MM.1S (cell line): ENCODE measurements at regions not wholly inside any gene's neighbourhood (a gene's known extent, or its start where the extent isn't known, plus 50 kb on each side); places are given as distances from the start of the nearest gene placed in this dataset.

Source experiments
- DNase-seq: peaks from one replicate; pipeline ENCODE4 v3.0.0-alpha.2; 2015
- H2AFZ ChIP-seq: fragments of 300-600 bp; sonication (generic); 2 replicates; pipeline ENCODE4 v1.6.0; 2016; ENCODE audit warnings: antibody characterized with exemption, low read length
- H3F3A ChIP-seq: fragments of 300-600 bp; sonication (generic); 2 replicates; pipeline ENCODE4 v1.6.1; 2016; ENCODE audit warnings: mild to moderate bottlenecking, antibody characterized with exemption, low read length, moderate library complexity, mixed read lengths; ENCODE audit not compliant: insufficient read depth
- H3K27ac ChIP-seq: fragments of 300-600 bp; sonication (generic); 2 replicates; pipeline ENCODE4 v1.5.1; 2016; ENCODE audit warnings: mild to moderate bottlenecking, low read length
- H3K27me3 ChIP-seq: fragments of 300-600 bp; sonication (generic); replicated peaks from 2 replicates; pipeline ENCODE4 v1.6.0; 2016; ENCODE audit warnings: low read length; ENCODE audit not compliant: insufficient read depth
- H3K36me3 ChIP-seq: fragments of 300-600 bp; sonication (generic); replicated peaks from 2 replicates; pipeline ENCODE4 v1.6.1; 2016; ENCODE audit warnings: mild to moderate bottlenecking, low read length, mixed read lengths; ENCODE audit not compliant: insufficient read depth
- H3K4me1 ChIP-seq: fragments of 300-600 bp; sonication (generic); 2 replicates; pipeline ENCODE4 v1.6.1; 2016; ENCODE audit warnings: low read length, mixed read lengths
- H3K4me2 ChIP-seq: fragments of 300-600 bp; sonication (generic); 2 replicates; pipeline ENCODE4 v1.6.0; 2016; ENCODE audit warnings: low read depth, low read length
- H3K4me3 ChIP-seq: fragments of 300-600 bp; sonication (generic); 2 replicates; pipeline ENCODE4 v1.5.1; 2016; ENCODE audit warnings: low read length, mixed read lengths
- H3K79me2 ChIP-seq: fragments of 300-600 bp; sonication (generic); 2 replicates; pipeline ENCODE4 v1.6.1; 2016; ENCODE audit warnings: mixed run types, low read length, mixed read lengths
- H3K9ac ChIP-seq: fragments of 300-600 bp; sonication (generic); 2 replicates; pipeline ENCODE4 v1.6.1; 2016; ENCODE audit warnings: low read length, mixed read lengths
- H3K9me2 ChIP-seq: fragments of 300-600 bp; sonication (generic); replicated peaks from 2 replicates; pipeline ENCODE4 v1.6.1; 2016; ENCODE audit warnings: mild to moderate bottlenecking, low read length, mixed read lengths; ENCODE audit not compliant: insufficient read depth
- H3K9me3 ChIP-seq: fragments of 300-600 bp; sonication (generic); replicated peaks from 2 replicates; pipeline ENCODE4 v1.6.1; 2016; ENCODE audit warnings: mild to moderate bottlenecking, low read length, mixed read lengths; ENCODE audit not compliant: insufficient read depth
- H4K20me1 ChIP-seq: fragments of 300-600 bp; sonication (generic); 2 replicates; pipeline ENCODE4 v1.6.1; 2016; ENCODE audit warnings: mild to moderate bottlenecking, low read length, moderate library complexity, mixed read lengths; ENCODE audit not compliant: insufficient read depth
- EZH2 ChIP-seq: fragments of 300-600 bp; sonication (generic); optimal IDR thresholded peaks from 2 replicates; pipeline ENCODE3; 2017; ENCODE audit warnings: low read depth, mild to moderate bottlenecking, antibody characterized with exemption, low read length, mixed read lengths
- EZH2phosphoT487 ChIP-seq: fragments of 300-600 bp; sonication (generic); IDR thresholded peaks from 2 replicates; pipeline ENCODE4 v1.6.1; 2018; ENCODE audit warnings: antibody characterized with exemption, low read length
- TF ChIP-seq, protein P1 (sequence below): fragments of 300-600 bp; sonication (generic); IDR thresholded peaks from 2 replicates; pipeline ENCODE4 v1.5.1; 2016; ENCODE audit warnings: antibody characterized with exemption, low read length, mixed read lengths

DNA sequence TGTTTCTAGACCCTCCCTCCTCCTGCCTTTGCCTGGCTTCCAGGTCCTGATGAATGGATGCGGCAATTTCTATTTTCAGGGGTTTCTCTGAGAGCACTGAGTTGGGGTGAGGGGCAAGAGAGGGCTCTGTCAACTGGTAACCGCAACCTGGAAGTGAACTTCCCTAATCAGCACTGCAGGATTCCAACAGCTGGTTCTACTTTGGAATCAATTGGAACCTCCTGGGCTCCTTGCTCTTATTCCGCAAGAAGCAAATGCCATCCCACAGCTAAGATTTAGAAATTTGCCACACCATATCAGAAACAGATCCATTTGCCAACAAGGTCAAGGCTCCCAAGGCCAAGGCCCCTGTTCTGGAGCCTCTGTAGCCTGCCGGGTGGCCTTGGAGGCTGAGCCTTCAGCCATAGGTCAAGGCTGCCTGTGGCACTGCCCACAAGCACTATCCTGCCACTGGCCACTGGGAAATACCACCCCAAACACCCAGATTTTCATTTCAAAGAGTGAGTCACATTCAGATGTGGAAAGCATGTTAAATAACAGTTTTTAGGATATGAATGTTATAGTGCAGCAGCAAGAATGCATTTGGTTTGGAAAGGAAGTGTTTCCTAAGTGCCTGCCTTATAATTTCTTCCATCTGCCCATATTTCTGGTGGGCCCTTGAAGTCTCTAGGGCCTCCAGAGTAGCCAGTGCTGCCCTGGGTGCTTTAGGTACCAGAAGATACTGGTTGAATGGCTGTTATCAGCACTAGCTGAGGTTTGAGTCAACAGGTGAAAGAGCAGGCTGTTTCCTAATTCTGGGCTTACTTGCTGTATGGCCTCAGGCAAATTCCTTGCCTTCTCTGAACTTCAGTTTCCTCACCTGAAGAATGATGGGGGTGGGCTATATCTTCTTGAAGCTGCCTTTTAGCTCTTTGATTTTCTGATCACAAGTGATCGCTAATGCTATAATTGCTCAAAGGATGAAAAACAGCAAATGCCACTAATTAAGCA, 56.3 kb upstream of the JUN start:
- no peaks in the 10 kb centered on the region for H3K36me3 ChIP-seq
- H3F3A ChIP-seq = no peaks in the 10 kb centered on the region
- H3K9me3 ChIP-seq = no peaks in the 10 kb centered on the region
- H3K27me3 ChIP-seq = no peaks in the 10 kb centered on the region
- H3K79me2 ChIP-seq = no peaks in the 10 kb centered on the region
- H3K4me3 ChIP-seq = no peak overlapping the region
- H3K4me2 ChIP-seq = no peak overlapping the region
- TF ChIP-seq, protein P1, sequence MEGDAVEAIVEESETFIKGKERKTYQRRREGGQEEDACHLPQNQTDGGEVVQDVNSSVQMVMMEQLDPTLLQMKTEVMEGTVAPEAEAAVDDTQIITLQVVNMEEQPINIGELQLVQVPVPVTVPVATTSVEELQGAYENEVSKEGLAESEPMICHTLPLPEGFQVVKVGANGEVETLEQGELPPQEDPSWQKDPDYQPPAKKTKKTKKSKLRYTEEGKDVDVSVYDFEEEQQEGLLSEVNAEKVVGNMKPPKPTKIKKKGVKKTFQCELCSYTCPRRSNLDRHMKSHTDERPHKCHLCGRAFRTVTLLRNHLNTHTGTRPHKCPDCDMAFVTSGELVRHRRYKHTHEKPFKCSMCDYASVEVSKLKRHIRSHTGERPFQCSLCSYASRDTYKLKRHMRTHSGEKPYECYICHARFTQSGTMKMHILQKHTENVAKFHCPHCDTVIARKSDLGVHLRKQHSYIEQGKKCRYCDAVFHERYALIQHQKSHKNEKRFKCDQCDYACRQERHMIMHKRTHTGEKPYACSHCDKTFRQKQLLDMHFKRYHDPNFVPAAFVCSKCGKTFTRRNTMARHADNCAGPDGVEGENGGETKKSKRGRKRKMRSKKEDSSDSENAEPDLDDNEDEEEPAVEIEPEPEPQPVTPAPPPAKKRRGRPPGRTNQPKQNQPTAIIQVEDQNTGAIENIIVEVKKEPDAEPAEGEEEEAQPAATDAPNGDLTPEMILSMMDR = no peak
- TF ChIP-seq EZH2phosphoT487 (no peak), EZH2 (no peak)
- no peak overlapping the region for H3K9ac ChIP-seq
- no peak for DNase-seq
- H2AFZ ChIP-seq = no peak overlapping the region
- H3K27ac ChIP-seq = no peak overlapping the region
- H3K4me1 ChIP-seq = no peaks in the 10 kb centered on the region
- H3K9me2 ChIP-seq = no peaks in the 10 kb centered on the region
- no peaks in the 10 kb centered on the region for H4K20me1 ChIP-seq

DNA sequence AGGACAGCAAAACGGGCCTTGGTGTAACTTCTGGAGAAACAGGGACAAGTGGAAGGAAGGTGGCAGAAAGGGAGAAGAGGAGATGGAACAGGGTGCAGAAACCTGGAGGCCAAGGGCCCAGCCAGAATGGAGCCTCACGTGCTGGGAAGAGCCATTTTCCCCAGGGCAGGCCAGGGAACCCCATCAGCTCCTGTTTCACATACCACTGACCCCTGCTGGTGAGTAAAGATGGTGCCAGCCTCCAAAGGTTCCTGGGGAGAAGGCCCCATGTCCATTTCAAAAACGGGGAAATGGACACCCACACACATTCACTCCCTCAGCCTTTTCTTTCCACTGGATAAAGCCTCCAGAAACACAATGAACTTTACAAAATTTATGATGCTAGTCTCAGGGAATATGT, 57.6 kb upstream of the JUN start:
- no peak overlapping the region for H3K4me3 ChIP-seq
- H3K9me3 ChIP-seq = no peaks in the 10 kb centered on the region
- H4K20me1 ChIP-seq = no peaks in the 10 kb centered on the region
- H3K4me1 ChIP-seq = no peaks in the 10 kb centered on the region
- no peaks in the 10 kb centered on the region for H3K79me2 ChIP-seq
- no peak overlapping the region for H2AFZ ChIP-seq
- TF ChIP-seq, protein P1 = peak; percentile 57
- no peak for TF ChIP-seq EZH2
- no peak overlapping the region for H3K4me2 ChIP-seq
- H3K9me2 ChIP-seq = no peaks in the 10 kb centered on the region
- no peaks in the 10 kb centered on the region for H3F3A ChIP-seq
- DNase-seq = no peak
- H3K36me3 ChIP-seq = no peaks in the 10 kb centered on the region
- no peak overlapping the region for H3K9ac ChIP-seq
- no peak overlapping the region for H3K27ac ChIP-seq
- no peaks in the 10 kb centered on the region for H3K27me3 ChIP-seq

DNA sequence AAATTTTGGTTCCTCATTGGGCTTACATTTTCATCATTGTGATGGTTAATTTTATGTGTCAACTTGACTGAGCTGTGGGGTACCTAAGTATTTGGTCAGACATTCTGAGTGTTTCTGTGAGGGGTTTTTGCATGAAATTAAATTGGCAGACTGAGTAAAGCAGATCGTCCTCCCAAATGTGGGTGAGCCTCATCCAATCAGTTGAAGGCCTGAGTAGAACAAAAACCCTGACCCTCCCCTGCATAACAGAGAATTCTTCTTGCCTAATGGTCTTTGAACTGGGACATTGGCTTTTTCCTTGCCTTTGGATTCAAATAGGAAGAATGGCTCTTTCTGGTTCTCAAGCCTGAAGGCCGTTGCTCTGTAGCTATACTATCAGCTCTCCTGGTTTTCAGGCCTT, 59.1 kb upstream of the JUN start:
- Histone ChIP-seq H3K9me3 (no peaks in the 10 kb centered on the region), H3K4me3 (no peak overlapping the region), H3F3A (no peaks in the 10 kb centered on the region), H3K9me2 (no peaks in the 10 kb centered on the region), H3K9ac (no peak overlapping the region), H3K4me2 (no peak overlapping the region), H4K20me1 (no peaks in the 10 kb centered on the region), H3K36me3 (no peaks in the 10 kb centered on the region), H2AFZ (no peak overlapping the region), H3K27ac (no peak overlapping the region), H3K4me1 (no peaks in the 10 kb centered on the region), H3K79me2 (no peaks in the 10 kb centered on the region), H3K27me3 (no peaks in the 10 kb centered on the region)
- no peak for TF ChIP-seq EZH2phosphoT487
- TF ChIP-seq EZH2 = no peak
- TF ChIP-seq, protein P1 = no peak
- no peak for DNase-seq
